Ovary (tissue), 3 donors: ENCODE measurements at regions not wholly inside any gene's neighbourhood (a gene's known extent, or its start where the extent isn't known, plus 50 kb on each side); places are given as distances from the start of the nearest gene placed in this dataset.

Source experiments
- CTCF ChIP-seq, 3 donors: fragments of 450-650 bp in 2 of 3; fragments of 200-600 bp in 1 of 3; IDR thresholded peaks; one replicate each; pipeline versions ENCODE4 v1.5.1 to v1.8.0; 2016 to 2022; ENCODE audit warnings: antibody characterized with exemption in 3 of 3, mild to moderate bottlenecking in 1 of 3
- POLR2A ChIP-seq: fragments of 450-650 bp; IDR thresholded peaks from one replicate; pipeline ENCODE4 v1.6.1; 2017; ENCODE audit warnings: antibody characterized with exemption, mild to moderate bottlenecking, moderate library complexity
- donor health status: DM: no; HTN: no; CAD: no.

- TF ChIP-seq CTCF (IDR thresholded peaks at IDR 0.05): no peak
- no peak for TF ChIP-seq POLR2A
Observed at GRCh38 chr20:5474646-5475550, 135.9 kb downstream of the GPCPD1 start.
